Activated CD8-positive, alpha-beta T cell treated with anti-CD3 and anti-CD28 coated beads for 36 hours (primary cell): ENCODE measurements at regions not wholly inside any gene's neighbourhood (a gene's known extent, or its start where the extent isn't known, plus 50 kb on each side); places are given as distances from the start of the nearest gene placed in this dataset.

ENCODE experiments used
- ATAC-seq: fragments of 200-7000 bp; cut with Tn5 transposase; one replicate; pipeline ENCODE4 v1.10.0; 2021; ENCODE audit warnings: mild to moderate bottlenecking, moderate library complexity
- CTCF ChIA-PET: fragments of 350-600 bp; sonication (Branson Sonifier 250); formaldehyde crosslinking; loops from one replicate; lab custom pipeline; 2021; ENCODE audit warnings: antibody characterized with exemption; lab: Charles Lee
- POLR2A ChIA-PET: fragments of 350-600 bp; sonication (Branson Sonifier 250); formaldehyde crosslinking; loops from one replicate; lab custom pipeline; 2021; ENCODE audit warnings: antibody characterized with exemption; lab: Charles Lee
- DNase-seq: peaks from one replicate; pipeline ENCODE4 v3.0.0-alpha.2; 2020
- H3K27ac Mint-ChIP-seq: one replicate; pipeline ENCODE4 v1.8.0; 2021; ENCODE audit warnings: mild to moderate bottlenecking, mixed read lengths
- H3K27me3 Mint-ChIP-seq: one replicate; pipeline ENCODE4 v1.8.0; 2021; ENCODE audit warnings: mixed read lengths
- H3K36me3 Mint-ChIP-seq: one replicate; pipeline ENCODE4 v1.8.0; 2021; ENCODE audit warnings: low read depth, mixed read lengths
- H3K4me1 Mint-ChIP-seq: one replicate; pipeline ENCODE4 v1.8.0; 2021; ENCODE audit warnings: low read depth, mixed read lengths
- H3K4me3 Mint-ChIP-seq: one replicate; pipeline ENCODE4 v1.8.0; 2021; ENCODE audit warnings: mild to moderate bottlenecking, moderate library complexity, mixed read lengths
- H3K9me3 Mint-ChIP-seq: one replicate; pipeline ENCODE4 v1.8.0; 2021; ENCODE audit warnings: mixed read lengths
- CTCF ChIP-seq: fragments of 200-600 bp; IDR thresholded peaks from one replicate; pipeline ENCODE4 v1.8.0; 2022; ENCODE audit warnings: antibody characterized with exemption, mild to moderate bottlenecking
- intact Hi-C: fragments of 100-400 bp; cut with micrococcal nuclease; formaldehyde crosslinking; loops from one replicate; pipeline ENCODE4 v1.10.0; 2022

- no peak for TF ChIP-seq CTCF
- intact Hi-C loops = no loop called here
- Mint-ChIP-seq H3K36me3 (peaks cover 1% of the 10 kb centered on the region), H3K27me3 (no peaks in the 10 kb centered on the region), H3K4me1 (peaks cover 9% of the 10 kb centered on the region), H3K4me3 (no peak overlapping the region), H3K9me3 (no peaks in the 10 kb centered on the region), H3K27ac (no peak overlapping the region)
- ATAC-seq (no peak), DNase-seq (no peak)
- ChIA-PET POLR2A (no interaction called here), CTCF (no interaction called here)
These were observed 134.5 kb upstream of the SPEF2 start for GRCh38 chr5:35483191-35483590.

- H3K4me1 Mint-ChIP-seq = peaks cover 9% of the 10 kb centered on the region
- POLR2A ChIA-PET = no interaction called here
- H3K9me3 Mint-ChIP-seq = no peaks in the 10 kb centered on the region
- DNase-seq (no peak), ATAC-seq (no peak)
- no peak overlapping the region for H3K4me3 Mint-ChIP-seq
- intact Hi-C loops = no loop called here
- CTCF ChIA-PET = no interaction called here
- peaks cover 1% of the 10 kb centered on the region for H3K36me3 Mint-ChIP-seq
- no peak overlapping the region for H3K27ac Mint-ChIP-seq
- no peaks in the 10 kb centered on the region for H3K27me3 Mint-ChIP-seq
- TF ChIP-seq CTCF = no peak
These were observed 135.4 kb upstream of the SPEF2 start for GRCh38 chr5:35482167-35482755.

GRCh38 chr5:35478856-35479682 lies 138.6 kb upstream of the SPEF2 start:
- Mint-ChIP-seq H3K27ac (peak overlapping the region; percentile 66), H3K4me1 (peaks cover 9% of the 10 kb centered on the region)
- CTCF ChIA-PET = interaction anchor here (0.6 to 2.0 kb wide), 2 partner anchors 43 to 162 kb away, joined by 3 to 5 read pairs; no protein-coding TSS in a partner anchor

GRCh38 chr5:35477911-35478310 lies 139.8 kb upstream of the SPEF2 start:
- H3K9me3 Mint-ChIP-seq = no peaks in the 10 kb centered on the region
- no peak for TF ChIP-seq CTCF
- H3K4me3 Mint-ChIP-seq = no peak overlapping the region
- H3K4me1 Mint-ChIP-seq = peaks cover 9% of the 10 kb centered on the region
- ChIA-PET POLR2A (no interaction called here), CTCF (no interaction called here)
- peaks cover 2% of the 10 kb centered on the region for H3K27me3 Mint-ChIP-seq
- no peak overlapping the region for H3K27ac Mint-ChIP-seq
- intact Hi-C loops = no loop called here
- peaks cover 1% of the 10 kb centered on the region for H3K36me3 Mint-ChIP-seq
- DNase-seq (no peak), ATAC-seq (no peak)

More at GRCh38 chr5:35478856-35479682, 138.6 kb upstream of the SPEF2 start:
- POLR2A ChIA-PET = interaction anchor here (0.9 kb wide), 1 partner anchor 15 kb away, joined by 3 read pairs; no protein-coding TSS in a partner anchor
- ATAC-seq (peak; percentile 77), DNase-seq (no peak)
- H3K4me3 Mint-ChIP-seq = peak overlapping the region; percentile 29
- intact Hi-C loops = no loop called here
- TF ChIP-seq CTCF = no peak
- H3K36me3 Mint-ChIP-seq = peaks cover 1% of the 10 kb centered on the region
- peaks cover 2% of the 10 kb centered on the region for H3K27me3 Mint-ChIP-seq
- H3K9me3 Mint-ChIP-seq = no peaks in the 10 kb centered on the region

GRCh38 chr5:35477321-35477720 lies 140.3 kb upstream of the SPEF2 start:
- peaks cover 2% of the 10 kb centered on the region for H3K27me3 Mint-ChIP-seq
- DNase-seq (no peak), ATAC-seq (no peak)
- no peak overlapping the region for H3K4me3 Mint-ChIP-seq
- intact Hi-C loops = no loop called here
- H3K36me3 Mint-ChIP-seq = peaks cover 1% of the 10 kb centered on the region
- TF ChIP-seq CTCF = no peak
- POLR2A ChIA-PET = no interaction called here
- H3K9me3 Mint-ChIP-seq = no peaks in the 10 kb centered on the region
- H3K27ac Mint-ChIP-seq = no peak overlapping the region
- H3K4me1 Mint-ChIP-seq = peaks cover 9% of the 10 kb centered on the region
- CTCF ChIA-PET = no interaction called here
